ENCODE measurements at regions not wholly inside any gene's neighbourhood (a gene's known extent, or its start where the extent isn't known, plus 50 kb on each side); places are given as distances from the start of the nearest gene placed in this dataset.
"Not testable (repeated sequence)": the region's sequence is repeated elsewhere in the genome, so short reads cannot be mapped to it uniquely, and the experiment has no call there.

DNA sequence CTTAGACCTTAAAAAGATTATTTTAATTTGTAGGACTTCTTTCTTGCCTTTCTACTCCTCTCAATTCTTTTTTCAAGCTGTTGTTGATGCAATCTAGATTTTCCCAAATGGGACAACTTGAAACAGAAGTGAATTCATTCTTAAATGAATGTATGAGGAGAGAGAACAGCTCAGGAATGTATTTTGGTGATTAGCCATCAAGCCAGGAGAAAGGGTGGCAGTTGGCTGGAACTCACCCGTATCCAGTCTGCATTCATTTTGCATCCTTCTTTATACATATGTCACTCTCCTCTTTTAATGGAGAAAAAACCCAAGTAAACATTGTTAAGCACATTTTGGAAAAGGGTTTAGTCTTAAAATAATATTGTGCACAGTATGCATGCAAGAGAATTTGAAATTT, 251.3 kb downstream of the REEP3 start:
- intact Hi-C loops (cut with DNase I): no loop called here
- no peak for DNase-seq

- no peak for DNase-seq
- intact Hi-C loops (cut with DNase I): no loop called here
Observed at GRCh38 chr10:63773106-63773505, 251.9 kb downstream of the REEP3 start.

- intact Hi-C loops (cut with DNase I): no loop called here
- DNase-seq: no peak
Observed at GRCh38 chr10:63773962-63774361, 252.8 kb downstream of the REEP3 start.

DNA sequence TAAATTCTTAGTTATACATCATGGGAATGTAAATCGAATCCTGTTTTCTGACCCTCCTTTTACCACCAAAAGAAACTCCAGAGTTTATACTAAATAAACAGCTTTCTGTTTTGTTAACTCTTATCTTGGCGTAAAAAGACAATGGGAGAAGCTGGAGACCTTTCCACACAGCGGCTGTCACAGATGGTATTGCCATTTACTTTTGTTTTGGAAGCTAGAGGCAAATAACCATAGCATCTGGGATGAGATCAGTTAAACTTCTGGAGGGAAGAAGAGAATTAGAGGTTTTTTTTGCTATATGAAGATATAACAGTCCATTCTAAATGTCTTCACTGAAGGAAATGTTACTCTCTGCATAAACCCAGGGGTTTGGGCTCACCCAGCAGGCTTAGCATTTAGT, 258.9 kb downstream of the REEP3 start:
- DNase-seq: no peak
- intact Hi-C loops (cut with DNase I): no loop called here

- DNase-seq: no peak
- intact Hi-C loops (cut with DNase I): no loop called here
Observed at GRCh38 chr10:63781226-63781625, 260.0 kb downstream of the REEP3 start.

- intact Hi-C loops (cut with DNase I): no loop called here
- DNase-seq: no peak
Observed at GRCh38 chr10:63783882-63784281, 262.7 kb downstream of the REEP3 start.

- intact Hi-C loops (cut with DNase I): no loop called here
- no peak for DNase-seq
Observed at GRCh38 chr10:63788152-63788821, 267.1 kb downstream of the REEP3 start.

DNA sequence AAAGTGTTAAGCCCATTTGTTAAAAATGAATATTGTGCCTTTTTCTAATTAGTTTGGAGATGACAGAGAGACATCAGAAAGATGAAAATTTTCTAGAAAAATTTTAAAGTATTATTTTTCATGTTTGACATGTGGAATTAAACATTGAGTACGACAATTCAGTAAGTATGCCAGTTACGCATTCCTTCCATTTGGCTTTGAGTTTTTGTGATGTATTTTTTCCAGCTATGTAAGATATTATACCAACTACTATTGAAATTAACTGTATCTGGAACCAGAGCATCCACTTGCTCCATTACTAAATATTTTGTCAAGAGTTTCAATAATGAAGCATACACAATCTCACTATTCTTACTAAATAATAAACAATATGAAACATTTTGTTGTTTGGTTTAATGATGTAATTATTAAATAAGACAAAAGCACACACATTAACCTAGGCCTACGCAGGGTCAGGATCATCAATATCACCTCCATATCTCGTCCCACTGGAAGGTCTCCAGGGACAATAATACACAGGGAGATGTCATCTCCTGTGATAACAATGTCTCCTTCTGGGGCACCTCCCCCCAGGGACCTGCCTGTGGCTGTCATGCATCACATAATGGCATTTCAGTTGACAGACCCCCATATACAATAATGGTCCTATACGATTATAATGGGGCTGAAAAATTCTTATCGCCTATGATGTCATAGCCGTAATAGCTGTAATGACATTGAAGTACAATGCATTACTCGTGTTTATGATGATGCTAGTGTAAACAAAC, 274.1 kb downstream of the REEP3 start:
- DNase-seq: peak in 1 of 10 donors; percentile 43
- intact Hi-C loops (cut with DNase I): no loop called here

DNA sequence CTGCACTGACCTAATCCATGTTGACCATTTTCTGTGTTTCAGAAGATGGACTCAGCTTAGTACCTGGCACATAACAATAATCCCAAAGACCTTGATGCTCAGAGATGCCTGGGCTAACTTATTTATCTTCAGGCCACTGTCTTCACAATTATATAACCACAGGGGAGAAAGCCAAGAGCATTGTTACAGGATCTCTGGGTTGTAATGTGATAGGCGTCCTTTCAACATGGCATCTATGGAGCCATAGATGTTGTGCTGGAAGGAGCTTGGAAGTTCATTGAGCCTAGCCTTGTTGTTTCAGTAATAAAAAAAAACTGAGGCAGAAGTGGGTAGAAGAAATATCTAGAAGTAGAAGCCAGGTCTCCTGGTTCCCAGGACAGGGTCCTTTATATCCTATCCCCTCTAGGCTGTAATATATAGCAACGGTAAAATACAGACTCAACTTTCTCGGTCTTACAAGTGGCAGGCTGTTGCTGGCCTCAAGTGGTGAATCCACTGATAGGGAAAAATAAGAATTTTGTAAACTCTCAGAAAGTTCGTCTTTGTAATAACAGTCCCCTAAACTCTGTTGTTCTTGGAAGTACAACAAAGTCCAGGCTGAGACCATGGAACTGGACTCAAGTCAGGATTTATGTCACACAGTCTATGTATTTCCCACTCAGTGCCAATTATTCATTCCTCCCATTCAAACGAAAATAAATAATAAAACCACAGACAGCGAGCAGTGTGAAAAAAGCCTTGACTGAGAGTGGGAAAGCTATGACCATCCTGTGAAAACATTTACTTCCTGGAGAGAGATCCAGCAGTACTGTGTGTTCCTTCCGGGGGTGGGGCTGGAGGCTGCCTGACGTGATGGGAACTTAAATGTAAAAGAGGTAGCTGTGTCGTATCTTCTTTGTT, 277.6 kb downstream of the REEP3 start:
- DNase-seq: peak in 3 of 10 donors; percentile 7 to 65 (median 65)
- intact Hi-C loops (cut with DNase I): no loop called here

GRCh38 chr10:63799521-63800300, 278.5 kb downstream of the REEP3 start:
- no peak for DNase-seq
- intact Hi-C loops (cut with DNase I): no loop called here

GRCh38 chr10:63801166-63801565, 280.0 kb downstream of the REEP3 start:
- intact Hi-C loops (cut with DNase I): no loop called here
- no peak for DNase-seq

GRCh38 chr10:63806330-63806729, 285.1 kb downstream of the REEP3 start:
- intact Hi-C loops (cut with DNase I): no loop called here
- no peak for DNase-seq

DNA sequence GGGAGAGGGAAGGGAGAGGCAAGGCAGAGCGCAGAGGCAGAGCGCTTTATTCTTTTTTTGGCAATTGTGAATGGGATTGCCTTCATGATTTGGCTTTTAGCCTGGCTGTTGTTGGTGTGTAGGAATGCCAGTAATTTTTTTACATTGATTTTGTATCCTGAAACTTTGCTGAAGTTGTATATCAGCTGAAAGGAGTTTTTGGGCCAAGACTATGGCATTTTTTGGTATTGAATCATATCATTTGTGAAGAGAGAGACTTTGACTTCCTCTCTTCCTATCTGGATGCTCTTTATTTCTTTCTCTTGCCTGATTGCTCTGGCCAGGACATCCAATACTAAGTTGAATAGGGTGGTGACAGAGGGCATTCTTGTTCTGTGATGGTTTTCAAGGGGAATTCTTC, 291.3 kb downstream of the REEP3 start:
- no peak for DNase-seq
- intact Hi-C loops (cut with DNase I): no loop called here

DNA sequence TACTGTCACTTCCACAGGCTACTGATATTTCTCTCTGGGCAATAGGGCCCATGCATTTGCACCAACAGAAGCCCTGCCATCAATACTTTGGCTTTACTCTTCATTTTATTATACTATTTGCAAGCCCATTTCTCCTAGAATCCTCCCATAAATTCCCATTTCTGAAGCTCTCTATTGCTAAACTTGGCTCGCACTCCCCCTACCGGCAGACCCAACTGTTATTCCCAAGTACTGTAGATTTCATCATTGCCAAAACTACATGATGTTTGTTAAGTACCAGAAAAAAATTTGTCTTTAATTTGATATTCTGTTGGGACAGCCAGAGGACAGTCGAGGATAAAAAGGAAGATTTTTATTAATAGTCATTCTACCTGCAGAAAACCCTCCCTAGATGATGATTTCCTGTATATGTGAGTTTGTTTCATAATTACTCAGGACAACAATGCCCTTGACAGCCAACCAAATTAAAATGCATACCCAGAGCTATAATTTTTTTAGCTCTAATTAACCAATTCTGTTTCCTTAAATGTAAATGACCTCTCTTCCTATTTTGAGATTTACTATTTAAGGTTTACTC, 298.6 kb downstream of the REEP3 start:
- intact Hi-C loops (cut with DNase I): no loop called here
- DNase-seq: peak in 9 of 10 donors; percentile 15 to 89 (median 58)

- intact Hi-C loops (cut with DNase I): no loop called here
- no peak for DNase-seq
Observed at GRCh38 chr10:63822496-63822895, 301.3 kb downstream of the REEP3 start.

DNA sequence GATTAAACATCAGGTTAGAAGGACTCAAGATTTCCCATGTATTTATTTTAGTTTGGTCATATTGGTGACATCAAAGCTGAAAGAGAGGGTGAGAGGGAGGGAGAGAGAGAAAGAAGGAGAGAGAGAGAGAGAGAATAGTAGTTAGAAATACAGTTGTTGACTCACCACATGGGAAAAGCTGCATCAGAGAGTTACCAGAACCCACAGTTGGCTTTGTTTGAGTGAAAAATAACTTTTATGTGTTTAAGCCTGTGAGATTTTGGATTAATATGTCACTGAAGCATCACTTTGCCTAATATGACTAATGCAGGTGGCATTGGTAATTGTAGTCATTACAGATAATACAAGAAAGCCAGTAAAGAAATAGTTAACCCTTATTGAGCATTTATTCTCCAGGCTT, 303.9 kb downstream of the REEP3 start:
- intact Hi-C loops (cut with DNase I): no loop called here
- DNase-seq: no peak

GRCh38 chr10:63825766-63826165, 304.6 kb downstream of the REEP3 start:
- intact Hi-C loops (cut with DNase I): no loop called here
- no peak for DNase-seq

DNA sequence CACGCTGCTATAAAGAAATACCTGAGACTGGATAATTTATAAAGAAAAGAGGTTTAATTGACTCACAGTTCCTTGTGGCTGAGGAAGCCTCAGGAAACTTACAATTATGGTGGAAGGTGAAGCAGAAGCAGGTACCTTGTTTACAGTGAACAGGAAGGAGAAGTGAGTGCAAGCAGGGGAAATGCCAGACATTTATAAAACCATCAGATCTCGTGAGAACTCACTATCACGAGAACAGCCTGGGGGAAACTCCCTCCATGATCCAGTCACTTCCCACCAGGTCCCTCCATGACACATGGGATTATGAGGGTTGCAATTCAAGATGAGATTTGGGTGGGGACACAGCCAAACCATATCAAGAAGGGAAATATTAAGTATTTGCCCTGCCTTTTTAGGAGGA, 305.8 kb downstream of the REEP3 start:
- intact Hi-C loops (cut with DNase I); DNase-seq: not testable (repeated sequence)

DNA sequence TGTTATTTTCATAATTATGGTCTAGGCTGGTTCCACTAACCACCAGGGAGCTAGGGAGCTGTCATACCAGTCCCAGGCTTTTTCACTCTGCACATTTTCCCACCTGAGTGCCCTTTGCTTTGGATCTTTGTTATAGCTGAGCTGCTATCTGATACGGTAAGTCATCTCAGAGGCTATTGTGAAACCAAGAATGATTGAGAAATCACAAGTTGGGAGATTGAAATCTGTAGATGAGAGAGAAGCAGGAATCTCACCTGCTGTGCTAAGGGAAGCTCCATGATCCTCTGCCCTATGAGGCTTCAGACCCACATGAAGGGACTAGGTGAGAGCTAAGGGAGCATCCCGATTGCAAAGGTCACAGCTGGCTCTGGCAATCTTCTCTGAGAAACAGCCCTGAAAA, 307.8 kb downstream of the REEP3 start:
- DNase-seq: no peak
- intact Hi-C loops (cut with DNase I): no loop called here

DNA sequence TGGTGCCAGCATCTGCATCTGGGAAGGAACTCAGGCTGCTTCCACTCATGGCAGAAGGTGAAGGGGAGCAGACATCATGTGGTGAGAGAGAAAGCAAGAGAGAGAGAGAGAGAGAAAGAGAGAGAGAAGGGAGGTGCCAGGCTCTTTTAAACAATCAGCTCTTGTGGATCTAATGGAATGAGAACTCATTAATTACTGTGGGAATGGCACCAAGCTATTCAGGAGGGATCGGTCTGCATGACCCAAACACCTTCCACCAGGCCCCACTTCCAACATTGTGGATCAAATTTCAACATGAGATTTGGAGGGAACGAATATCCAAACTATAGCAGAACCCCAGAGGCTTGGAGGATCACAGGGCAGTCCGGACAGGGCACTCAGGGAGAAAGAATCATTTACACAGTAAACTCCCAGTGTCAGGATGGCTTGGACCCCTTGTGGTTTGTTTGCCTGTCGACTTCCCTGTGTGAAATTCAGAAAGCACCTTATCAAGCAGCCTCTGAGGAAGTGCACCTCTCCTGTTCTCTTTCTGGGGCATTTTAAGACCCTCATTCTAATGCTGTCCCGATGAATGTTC, 308.5 kb downstream of the REEP3 start:
- no peak for DNase-seq
- intact Hi-C loops (cut with DNase I): no loop called here

All from posterior cingulate gyrus (tissue), 11 donors.